Thyroid gland (tissue), 4 donors: ENCODE measurements at regions not wholly inside any gene's neighbourhood (a gene's known extent, or its start where the extent isn't known, plus 50 kb on each side); places are given as distances from the start of the nearest gene placed in this dataset.

Source experiments
- DNase-seq, 2 donors: peaks; one replicate each; pipeline ENCODE4 v3.0.0-alpha.2; 2019
- H3K27ac ChIP-seq, 3 donors: fragments of 200-600 bp; sonication (generic); 1 replicate in 2 of 3; 2 replicates in 1 of 3; pipeline ENCODE4 v1.5.1; 2016 to 2019; ENCODE audit warnings: mild to moderate bottlenecking in 1 of 3, moderate library complexity in 1 of 3
- H3K27me3 ChIP-seq: fragments of 200-600 bp; sonication (generic); one replicate; pipeline ENCODE4 v1.5.1; 2019
- H3K36me3 ChIP-seq, 2 donors: fragments of 200-600 bp; sonication (generic); one replicate each; pipeline ENCODE4 v1.5.1; 2016 to 2019
- H3K4me1 ChIP-seq, 2 donors: fragments of 200-600 bp; sonication (generic); one replicate each; pipeline ENCODE4 v1.5.1; 2017 to 2019
- H3K4me3 ChIP-seq, 3 donors: fragments of 200-600 bp; sonication (generic); replicated peaks in 1 of 3; 1 replicate in 2 of 3; 2 replicates in 1 of 3; pipeline ENCODE4 v1.5.1; 2016; ENCODE audit warnings: mild to moderate bottlenecking in 1 of 3
- H3K9me3 ChIP-seq: fragments of 200-600 bp; sonication (generic); one replicate; pipeline ENCODE4 v1.5.1; 2017
- POLR2A ChIP-seq, 2 donors: fragments of 450-650 bp; IDR thresholded peaks; one replicate each; pipeline ENCODE4 v1.6.1; 2017; ENCODE audit warnings: antibody characterized with exemption in 2 of 2, mild to moderate bottlenecking in 2 of 2, moderate library complexity in 1 of 2
- WGBS, 2 donors: methylation state at CpG; one replicate each; pipeline ENCODE4 v1.1.5; 2017; 5-methylcytosine and 5-hydroxymethylcytosine counted together
- intact Hi-C: fragments of 100-400 bp; cut with DNase I; formaldehyde crosslinking; loops from one replicate; pipeline ENCODE4 v1.15.1; 2023
- TF ChIP-seq, protein P1 (sequence below), 6 experiments: fragments of 200-600 bp in 3 of 6; fragments of 450-650 bp in 3 of 6; sonication (generic) in 3 of 6; IDR thresholded peaks; one replicate each; pipeline ENCODE4 v1.5.1; 2016 to 2019; ENCODE audit warnings: antibody characterized with exemption in 6 of 6, mild to moderate bottlenecking in 2 of 6, inconsistent platforms in 1 of 6, moderate library complexity in 1 of 6

DNA sequence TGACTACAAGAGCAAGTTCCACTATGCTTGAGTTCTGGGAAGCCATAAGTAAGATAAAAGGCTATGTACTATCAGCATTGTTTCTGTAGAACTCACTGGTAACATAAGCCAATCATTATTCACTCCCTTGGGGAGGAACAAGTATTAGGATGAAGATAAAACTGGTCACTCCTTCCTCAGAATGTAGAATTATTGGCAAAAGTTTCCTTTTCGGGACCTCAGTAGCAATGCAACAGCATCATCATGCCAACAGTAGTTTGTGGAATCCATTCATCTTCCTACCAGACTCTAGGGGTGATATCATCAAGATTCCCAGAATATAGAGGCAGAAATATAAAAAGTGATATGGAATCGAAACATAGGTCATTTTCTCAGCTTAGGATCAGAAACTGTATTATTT, 209.5 kb downstream of the PLOD2 start:
- Histone ChIP-seq H3K36me3 (no peaks in the 10 kb centered on the region), H3K4me1 (no peaks in the 10 kb centered on the region), H3K9me3 (no peaks in the 10 kb centered on the region), H3K4me3 (no peak overlapping the region), H3K27ac (no peak overlapping the region), H3K27me3 (no peaks in the 10 kb centered on the region)
- no peak for TF ChIP-seq POLR2A (IDR thresholded peaks at IDR 0.05)
- TF ChIP-seq, protein P1, sequence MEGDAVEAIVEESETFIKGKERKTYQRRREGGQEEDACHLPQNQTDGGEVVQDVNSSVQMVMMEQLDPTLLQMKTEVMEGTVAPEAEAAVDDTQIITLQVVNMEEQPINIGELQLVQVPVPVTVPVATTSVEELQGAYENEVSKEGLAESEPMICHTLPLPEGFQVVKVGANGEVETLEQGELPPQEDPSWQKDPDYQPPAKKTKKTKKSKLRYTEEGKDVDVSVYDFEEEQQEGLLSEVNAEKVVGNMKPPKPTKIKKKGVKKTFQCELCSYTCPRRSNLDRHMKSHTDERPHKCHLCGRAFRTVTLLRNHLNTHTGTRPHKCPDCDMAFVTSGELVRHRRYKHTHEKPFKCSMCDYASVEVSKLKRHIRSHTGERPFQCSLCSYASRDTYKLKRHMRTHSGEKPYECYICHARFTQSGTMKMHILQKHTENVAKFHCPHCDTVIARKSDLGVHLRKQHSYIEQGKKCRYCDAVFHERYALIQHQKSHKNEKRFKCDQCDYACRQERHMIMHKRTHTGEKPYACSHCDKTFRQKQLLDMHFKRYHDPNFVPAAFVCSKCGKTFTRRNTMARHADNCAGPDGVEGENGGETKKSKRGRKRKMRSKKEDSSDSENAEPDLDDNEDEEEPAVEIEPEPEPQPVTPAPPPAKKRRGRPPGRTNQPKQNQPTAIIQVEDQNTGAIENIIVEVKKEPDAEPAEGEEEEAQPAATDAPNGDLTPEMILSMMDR (IDR thresholded peaks at IDR 0.05): no peak
- 81 to 85% methylated on average over 2 of the region's 2 CpGs for WGBS, 2 donors
- no peak for DNase-seq
- intact Hi-C loops: no loop called here

DNA sequence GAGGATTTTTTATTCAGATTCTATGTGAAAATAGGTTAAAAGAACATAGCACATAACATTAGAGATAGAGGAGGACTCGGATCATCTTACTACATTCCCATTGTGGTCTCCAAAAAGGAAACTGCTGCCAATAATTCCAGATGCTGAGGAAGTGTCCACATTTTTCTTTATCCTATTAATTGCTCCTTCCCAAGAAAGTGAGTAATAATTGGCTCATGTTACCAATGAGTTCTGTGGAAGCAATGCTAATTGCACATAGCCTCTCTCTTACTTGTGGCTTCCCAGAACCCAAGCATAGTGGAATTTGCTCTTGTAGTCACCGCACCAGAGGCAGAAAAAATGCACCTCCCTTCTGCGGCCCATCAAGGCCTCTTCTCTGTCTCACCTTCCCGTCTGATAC, 208.4 kb downstream of the PLOD2 start:
- whole genome bisulfite sequencing, 2 donors: 80 to 84% methylated on average over 4 of the region's 4 CpGs
- H3K9me3 ChIP-seq: no peaks in the 10 kb centered on the region
- no peaks in the 10 kb centered on the region for H3K36me3 ChIP-seq
- intact Hi-C loops: no loop called here
- H3K27me3 ChIP-seq: no peaks in the 10 kb centered on the region
- no peak overlapping the region for H3K27ac ChIP-seq
- DNase-seq: no peak
- no peaks in the 10 kb centered on the region for H3K4me1 ChIP-seq
- no peak overlapping the region for H3K4me3 ChIP-seq
- TF ChIP-seq, protein P1 (IDR thresholded peaks at IDR 0.05): no peak
- TF ChIP-seq POLR2A (IDR thresholded peaks at IDR 0.05): no peak

DNA sequence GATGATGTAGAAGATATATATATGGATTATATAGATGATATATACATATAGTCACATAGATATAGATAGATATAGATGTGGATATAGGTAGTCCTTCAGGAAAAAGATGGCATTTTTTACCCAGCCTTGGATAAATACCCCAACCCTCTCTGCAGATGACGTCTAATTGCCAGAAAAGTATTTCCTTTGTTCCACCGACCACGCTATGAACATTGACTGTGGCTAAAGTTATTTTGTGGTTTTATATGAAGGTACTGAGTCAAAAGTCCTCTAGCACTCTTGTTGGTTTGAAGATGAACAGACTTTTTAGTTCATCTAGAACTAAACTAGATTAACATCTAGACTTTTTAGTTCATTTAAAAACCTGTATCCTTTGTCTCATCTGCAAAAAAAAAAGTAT, 207.7 kb downstream of the PLOD2 start:
- TF ChIP-seq, protein P1 (IDR thresholded peaks at IDR 0.05): no peak
- TF ChIP-seq POLR2A (IDR thresholded peaks at IDR 0.05): no peak
- no peak for DNase-seq
- H3K36me3 ChIP-seq: no peaks in the 10 kb centered on the region
- no peaks in the 10 kb centered on the region for H3K27me3 ChIP-seq
- H3K9me3 ChIP-seq: no peaks in the 10 kb centered on the region
- no peaks in the 10 kb centered on the region for H3K4me1 ChIP-seq
- intact Hi-C loops: no loop called here
- H3K27ac ChIP-seq: no peak overlapping the region
- no peak overlapping the region for H3K4me3 ChIP-seq
- WGBS, 2 donors: 92 to 95% methylated on average over 3 of the region's 3 CpGs

DNA sequence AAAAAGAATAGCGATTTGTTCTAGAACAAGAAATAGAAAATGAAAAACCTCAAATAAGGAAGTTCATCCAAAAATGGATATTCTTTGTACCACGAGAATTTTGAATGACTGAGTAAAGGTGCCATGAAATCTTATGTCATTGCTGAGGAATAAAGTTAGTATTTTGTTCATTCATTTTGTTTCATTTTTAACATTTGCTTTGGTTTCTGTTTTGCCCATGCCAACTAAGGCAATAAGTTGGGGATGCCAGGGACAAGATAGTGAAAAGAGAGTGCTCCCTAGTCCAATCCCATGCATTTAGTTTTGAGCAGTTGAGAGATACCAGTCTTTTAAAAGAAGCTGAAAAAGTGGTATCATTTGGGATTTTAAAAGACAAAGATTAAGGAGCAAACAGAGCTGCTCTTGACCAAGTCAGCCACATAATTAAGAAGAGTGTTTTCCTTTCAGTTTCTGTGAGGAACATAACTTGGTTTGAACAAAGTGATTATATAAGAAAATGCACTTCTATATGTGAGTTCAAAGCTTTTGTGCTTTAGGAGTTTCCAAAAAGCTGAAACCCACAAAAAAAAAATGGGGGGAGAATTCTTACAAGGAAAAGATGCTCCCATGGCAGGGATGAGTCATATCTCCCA, 201.4 kb downstream of the PLOD2 start:
- DNase-seq: no peak
- intact Hi-C loops: no loop called here
- H3K4me3 ChIP-seq: no peak overlapping the region

DNA sequence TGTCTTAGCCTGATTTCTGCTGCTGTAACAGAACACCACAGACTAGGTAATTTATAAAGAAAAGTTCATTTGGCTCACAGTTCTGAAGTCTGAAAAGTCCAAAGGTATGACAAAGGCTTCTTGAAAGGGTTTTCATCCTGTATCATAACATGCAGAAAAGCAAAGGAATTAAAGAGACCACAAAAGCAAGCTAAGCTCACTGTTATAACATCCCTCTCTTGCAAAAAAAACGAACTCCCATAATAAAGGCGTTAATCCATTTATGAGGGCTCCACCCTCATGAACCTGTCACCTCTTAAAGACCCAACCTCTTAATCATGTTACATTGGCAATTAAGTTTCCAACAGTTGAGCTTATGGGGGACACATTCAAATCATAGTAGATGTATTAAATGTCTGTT, 197.9 kb downstream of the PLOD2 start:
- intact Hi-C loops: no loop called here
- H3K27me3 ChIP-seq: no peaks in the 10 kb centered on the region
- 62 to 67% methylated on average over 2 of the region's 2 CpGs for WGBS, 2 donors

More for the DNA sequence above, 201.4 kb downstream of the PLOD2 start:
- TF ChIP-seq, protein P1 (IDR thresholded peaks at IDR 0.05): no peak
- no peak for TF ChIP-seq POLR2A (IDR thresholded peaks at IDR 0.05)
- whole genome bisulfite sequencing, 2 donors: 85 to 92% methylated on average over 2 of the region's 2 CpGs
- Histone ChIP-seq H3K27ac (no peak overlapping the region), H3K27me3 (no peaks in the 10 kb centered on the region), H3K9me3 (no peaks in the 10 kb centered on the region), H3K36me3 (no peaks in the 10 kb centered on the region), H3K4me1 (no peaks in the 10 kb centered on the region)

More for the DNA sequence above, 197.9 kb downstream of the PLOD2 start:
- DNase-seq: no peak
- Histone ChIP-seq H3K4me3 (no peak overlapping the region), H3K9me3 (no peaks in the 10 kb centered on the region), H3K27ac (no peak overlapping the region), H3K36me3 (no peaks in the 10 kb centered on the region), H3K4me1 (no peaks in the 10 kb centered on the region)
- TF ChIP-seq POLR2A (IDR thresholded peaks at IDR 0.05): no peak
- TF ChIP-seq, protein P1 (IDR thresholded peaks at IDR 0.05): no peak
